SK-N-SH (cell line): ENCODE measurements at regions not wholly inside any gene's neighbourhood (a gene's known extent, or its start where the extent isn't known, plus 50 kb on each side); places are given as distances from the start of the nearest gene placed in this dataset.

Experiments used
- CTCF ChIA-PET: fragments of 300-600, 350-600 bp; formaldehyde crosslinking; extraction: SDS; loops from one replicate; lab custom pipeline; 2021; lab: Yijun Ruan, JAX
- POLR2A ChIA-PET: fragments of 350-600 bp; sonication (Branson Sonifier 250); formaldehyde crosslinking; extraction: SDS; loops from one replicate; lab custom pipeline; 2020; ENCODE audit warnings: antibody characterized with exemption, inconsistent platforms; lab: Yijun Ruan, JAX
- DNase-seq: peaks from one replicate; pipeline ENCODE4 v3.0.0; 2012
- H2AFZ ChIP-seq: fragments of 200-600 bp; sonication (generic); 2 replicates; pipeline ENCODE4 v1.8.1; 2016; ENCODE audit warnings: antibody characterized with exemption, mild to moderate bottlenecking, low read depth
- H3F3A ChIP-seq: fragments of 200-600 bp; sonication (generic); replicated peaks from 2 replicates; pipeline ENCODE3; 2016; ENCODE audit warnings: antibody characterized with exemption, mild to moderate bottlenecking; ENCODE audit not compliant: insufficient read depth
- H3K27ac ChIP-seq, 2 experiments: fragments of 200-500 bp in 1 of 2; fragments of 200-600 bp in 1 of 2; sonication (Bioruptor generic) in 1 of 2; sonication (generic), shearing (Covaris generic) in 1 of 2; 2 replicates each; pipeline versions ENCODE4 v1.5.1 to v1.6.1; 2014 to 2016; ENCODE audit warnings: low read depth in 2 of 2, inconsistent platforms in 1 of 2, low read length in 1 of 2, mild to moderate bottlenecking in 1 of 2, mixed read lengths in 1 of 2
- H3K27me3 ChIP-seq: fragments of 200-600 bp; sonication (generic), shearing (Covaris generic); 2 replicates; pipeline ENCODE4 v1.6.1; 2016; ENCODE audit warnings: mixed run types; ENCODE audit not compliant: insufficient read depth
- H3K36me3 ChIP-seq, 2 experiments: fragments of 200-500 bp in 1 of 2; fragments of 200-600 bp in 1 of 2; sonication (Bioruptor generic) in 1 of 2; sonication (generic) in 1 of 2; replicated peaks in 1 of 2; 2 replicates each; pipeline versions ENCODE3 to v1.5.1; 2014 to 2016; ENCODE audit warnings: low read length in 1 of 2, mild to moderate bottlenecking in 1 of 2; ENCODE audit not compliant: insufficient read depth in 2 of 2, control insufficient read depth in 1 of 2
- H3K4me1 ChIP-seq, 2 experiments: fragments of 200-500 bp in 1 of 2; fragments of 200-600 bp in 1 of 2; sonication (Bioruptor generic) in 1 of 2; sonication (generic), shearing (Covaris generic) in 1 of 2; 2 replicates each; pipeline versions ENCODE4 v1.5.1 to v1.6.1; 2014 to 2016; ENCODE audit warnings: low read depth in 1 of 2, low read length in 1 of 2, mixed run types in 1 of 2; ENCODE audit not compliant: insufficient read depth in 2 of 2, control insufficient read depth in 1 of 2
- H3K4me2 ChIP-seq: fragments of 200-600 bp; sonication (generic), shearing (Covaris generic); 2 replicates; pipeline ENCODE4 v1.6.1; 2017; ENCODE audit warnings: mixed run types
- H3K4me3 ChIP-seq, 2 experiments: fragments of 200-500 bp in 1 of 2; fragments of 200-600 bp in 1 of 2; sonication (Bioruptor generic) in 1 of 2; sonication (generic), shearing (Covaris generic) in 1 of 2; 2 replicates each; pipeline versions ENCODE4 v1.5.1 to v1.8.1; 2014 to 2016; ENCODE audit warnings: low read depth in 2 of 2, inconsistent platforms in 1 of 2, low read length in 1 of 2, mild to moderate bottlenecking in 1 of 2, mixed read lengths in 1 of 2, moderate library complexity in 1 of 2
- H3K79me2 ChIP-seq: fragments of 200-600 bp; sonication (generic); 2 replicates; pipeline ENCODE4 v1.8.1; 2017; ENCODE audit warnings: mild to moderate bottlenecking; ENCODE audit not compliant: insufficient read depth
- H3K9ac ChIP-seq: fragments of 200-600 bp; sonication (generic); 2 replicates; pipeline ENCODE4 v1.6.1; 2017; ENCODE audit warnings: mixed run types
- H3K9me2 ChIP-seq: fragments of 200-600 bp; sonication (generic); 2 replicates; pipeline ENCODE4 v1.6.1; 2017; ENCODE audit warnings: mixed run types
- H3K9me3 ChIP-seq: fragments of 200-600 bp; sonication (generic); 2 replicates; pipeline ENCODE4 v1.6.1; 2017; ENCODE audit warnings: mixed run types, mild to moderate bottlenecking, moderate library complexity
- H4K20me1 ChIP-seq: fragments of 200-600 bp; sonication (generic); 2 replicates; pipeline ENCODE4 v1.6.1; 2017; ENCODE audit warnings: mild to moderate bottlenecking, mixed run types; ENCODE audit not compliant: insufficient read depth
- FOXJ3 ChIP-seq: sonication (generic); formaldehyde crosslinking; IDR thresholded peaks from 2 replicates; pipeline ENCODE4 v1.5.1; 2020; ENCODE audit warnings: mild to moderate bottlenecking, missing genetic modification reagents
- GABPA ChIP-seq: IDR thresholded peaks from 2 replicates; pipeline ENCODE4 v1.4.0; 2012; ENCODE audit warnings: low read depth, mild to moderate bottlenecking
- ZBTB33 ChIP-seq: IDR thresholded peaks from 2 replicates; pipeline ENCODE4 v1.4.0; 2012; ENCODE audit warnings: low read depth, borderline replicate concordance
- WGBS: methylation state at CpG from one replicate; pipeline ENCODE4 v1.1.6; 2017; ENCODE audit warnings: low lambda C conversion rate; 5-methylcytosine and 5-hydroxymethylcytosine counted together
- TF ChIP-seq, protein P1 (sequence below): fragments of 150-350 bp; IDR thresholded peaks from 2 replicates; pipeline ENCODE4 v1.6.1; 2016; ENCODE audit warnings: mild to moderate bottlenecking, low read depth, low read length
- TF ChIP-seq, protein P2 (sequence below): IDR thresholded peaks from 2 replicates; pipeline ENCODE4 v1.4.0; 2012; ENCODE audit warnings: low read depth, borderline replicate concordance

DNA sequence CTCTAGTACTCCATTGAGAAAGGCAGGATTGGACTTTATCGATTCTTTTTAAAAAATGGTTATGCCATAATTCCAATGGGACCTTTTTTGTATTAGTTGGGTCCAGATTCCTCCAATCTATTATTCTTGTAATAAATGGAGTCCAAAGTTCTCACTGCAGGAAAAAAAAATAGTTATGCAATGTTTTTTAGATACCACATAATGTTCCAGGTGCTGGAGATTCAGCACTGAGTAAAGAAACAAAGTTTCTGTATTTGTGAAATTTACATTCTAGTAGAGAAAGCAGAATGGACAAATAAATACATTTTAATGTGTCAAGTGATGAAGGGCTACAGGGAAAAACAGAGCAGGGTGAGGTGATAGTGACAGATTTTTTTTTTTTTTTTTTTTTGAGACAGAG, 78.5 kb upstream of the MYCN start:
- no peak overlapping the region for H3K4me2 ChIP-seq
- H3K27me3 ChIP-seq, result no peaks in the 10 kb centered on the region
- CTCF ChIA-PET, result no interaction called here
- H3K4me3 ChIP-seq, result no peak overlapping the region
- TF ChIP-seq ZBTB33 (no peak), FOXJ3 (no peak)
- no peak overlapping the region for H3K9ac ChIP-seq
- no peak for DNase-seq
- no peaks in the 10 kb centered on the region for H3K9me2 ChIP-seq
- H3K79me2 ChIP-seq, result no peaks in the 10 kb centered on the region
- POLR2A ChIA-PET, result no interaction called here
- H3K9me3 ChIP-seq, result 0 out of 2 replicates have a peak, but pooled peaks cover 6% of the 10 kb centered on the region
- H3K27ac ChIP-seq, result no peak overlapping the region
- H4K20me1 ChIP-seq, result no peaks in the 10 kb centered on the region
- 40% methylated on average over 1 of the region's 1 CpG for WGBS
- H3K36me3 ChIP-seq, result no peaks in the 10 kb centered on the region
- no peak overlapping the region for H2AFZ ChIP-seq
- no peaks in the 10 kb centered on the region for H3F3A ChIP-seq
- no peaks in the 10 kb centered on the region; a peak in 1 of 4 replicates for H3K4me1 ChIP-seq

- no peaks in the 10 kb centered on the region for H3K9me2 ChIP-seq
- H3K79me2 ChIP-seq, result no peaks in the 10 kb centered on the region
- WGBS, result 6% methylated on average over 2 of the region's 2 CpGs
- ChIA-PET CTCF (interaction anchor here (0.7 kb wide), 1 partner anchor 13 kb away, joined by 3 read pairs; no protein-coding TSS in a partner anchor), POLR2A (no interaction called here)
- no peak for DNase-seq
- no peaks in the 10 kb centered on the region; a peak in 1 of 4 replicates for H3K4me1 ChIP-seq
- H3K4me3 ChIP-seq, result no peak overlapping the region
- H3F3A ChIP-seq, result no peaks in the 10 kb centered on the region
- no peaks in the 10 kb centered on the region for H3K36me3 ChIP-seq
- H4K20me1 ChIP-seq, result no peaks in the 10 kb centered on the region
- H2AFZ ChIP-seq, result no peak overlapping the region
- H3K27me3 ChIP-seq, result no peaks in the 10 kb centered on the region
- no peak overlapping the region for H3K4me2 ChIP-seq
- TF ChIP-seq, protein P1, sequence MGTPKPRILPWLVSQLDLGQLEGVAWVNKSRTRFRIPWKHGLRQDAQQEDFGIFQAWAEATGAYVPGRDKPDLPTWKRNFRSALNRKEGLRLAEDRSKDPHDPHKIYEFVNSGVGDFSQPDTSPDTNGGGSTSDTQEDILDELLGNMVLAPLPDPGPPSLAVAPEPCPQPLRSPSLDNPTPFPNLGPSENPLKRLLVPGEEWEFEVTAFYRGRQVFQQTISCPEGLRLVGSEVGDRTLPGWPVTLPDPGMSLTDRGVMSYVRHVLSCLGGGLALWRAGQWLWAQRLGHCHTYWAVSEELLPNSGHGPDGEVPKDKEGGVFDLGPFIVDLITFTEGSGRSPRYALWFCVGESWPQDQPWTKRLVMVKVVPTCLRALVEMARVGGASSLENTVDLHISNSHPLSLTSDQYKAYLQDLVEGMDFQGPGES, result no peak
- no peak for TF ChIP-seq GABPA
- 0 out of 2 replicates have a peak, but pooled peaks cover 6% of the 10 kb centered on the region for H3K9me3 ChIP-seq
- no peak overlapping the region for H3K27ac ChIP-seq
- H3K9ac ChIP-seq, result no peak overlapping the region
These were observed 77.3 kb upstream of the MYCN start for GRCh38 chr2:15863089-15863488.

DNA sequence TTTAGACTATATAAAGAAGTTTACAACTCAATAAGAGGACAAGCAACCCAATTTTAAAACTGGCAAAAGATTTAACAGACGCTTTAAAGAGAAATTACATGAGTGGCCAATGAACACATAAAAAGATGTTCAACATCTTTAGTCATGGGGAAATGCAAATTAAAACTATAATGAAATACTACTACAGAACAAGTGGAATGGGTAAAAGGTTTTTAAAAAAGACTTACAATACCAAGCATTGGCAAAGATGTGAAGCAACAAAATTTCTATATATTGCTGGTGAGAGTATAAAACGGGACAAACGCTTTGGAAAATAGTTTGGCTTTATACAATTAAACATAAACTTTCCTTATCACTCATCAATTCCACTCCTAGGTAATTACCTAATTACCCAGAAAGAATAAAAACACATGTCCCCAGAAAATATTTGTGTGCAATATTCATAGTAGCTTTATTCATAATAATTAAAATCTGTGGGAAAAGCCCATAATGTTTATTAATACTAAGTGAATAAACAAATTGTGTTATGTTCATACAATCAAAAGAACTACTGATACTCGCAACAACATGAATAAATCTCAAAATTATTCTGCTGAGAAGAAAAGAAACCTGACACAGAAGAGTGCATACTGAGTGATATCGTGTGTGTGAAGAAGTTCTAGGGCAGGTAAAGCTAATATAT, 76.7 kb upstream of the MYCN start:
- WGBS, result 32% methylated on average over 5 of the region's 5 CpGs
- POLR2A ChIA-PET, result no interaction called here

More for the DNA sequence above, 76.7 kb upstream of the MYCN start:
- DNase-seq, result no peak
- Histone ChIP-seq H3K27me3 (no peaks in the 10 kb centered on the region), H3K9me2 (no peaks in the 10 kb centered on the region), H4K20me1 (no peaks in the 10 kb centered on the region), H3K4me1 (no peaks in the 10 kb centered on the region; a peak in 1 of 4 replicates), H3K4me3 (no peak overlapping the region), H3K79me2 (no peaks in the 10 kb centered on the region)
- TF ChIP-seq, protein P2, sequence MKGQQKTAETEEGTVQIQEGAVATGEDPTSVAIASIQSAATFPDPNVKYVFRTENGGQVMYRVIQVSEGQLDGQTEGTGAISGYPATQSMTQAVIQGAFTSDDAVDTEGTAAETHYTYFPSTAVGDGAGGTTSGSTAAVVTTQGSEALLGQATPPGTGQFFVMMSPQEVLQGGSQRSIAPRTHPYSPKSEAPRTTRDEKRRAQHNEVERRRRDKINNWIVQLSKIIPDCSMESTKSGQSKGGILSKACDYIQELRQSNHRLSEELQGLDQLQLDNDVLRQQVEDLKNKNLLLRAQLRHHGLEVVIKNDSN, result no peak
- TF ChIP-seq, all 33 proteins: peak for 0
- Histone ChIP-seq H3K36me3 (no peaks in the 10 kb centered on the region), H3K9me3 (peaks cover 6% of the 10 kb centered on the region; the same call in 1 of the 2 replicates), H3K9ac (no peak overlapping the region), H3K4me2 (no peak overlapping the region), H3F3A (no peaks in the 10 kb centered on the region), H3K27ac (no peak overlapping the region), H2AFZ (no peak overlapping the region)
- CTCF ChIA-PET, result interaction anchor here (0.7 kb wide), 1 partner anchor 13 kb away, joined by 3 read pairs; no protein-coding TSS in a partner anchor
